ENCODE measurements at regions not wholly inside any gene's neighbourhood (a gene's known extent, or its start where the extent isn't known, plus 50 kb on each side); places are given as distances from the start of the nearest gene placed in this dataset.

DNA sequence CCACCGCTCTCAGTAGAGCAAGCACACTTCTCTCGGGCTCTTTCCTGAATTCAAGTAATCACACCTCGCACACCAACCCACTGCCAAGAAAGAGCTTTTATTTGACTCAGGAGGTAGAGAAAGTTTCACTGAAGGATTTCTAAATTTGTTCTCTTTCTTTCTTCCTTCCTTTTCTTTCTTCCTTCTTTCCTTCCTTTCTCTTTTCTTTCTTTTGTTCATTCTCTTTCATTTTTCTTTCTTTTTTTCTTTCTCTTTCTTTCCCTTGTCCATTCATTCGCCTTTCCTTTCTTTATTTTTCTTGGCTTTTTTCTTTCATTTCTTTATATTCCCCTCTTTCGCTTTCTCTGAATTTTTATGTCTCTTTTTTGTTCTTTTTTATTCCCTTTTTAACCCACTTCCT is 300.1 kb downstream of the ENC1 start:
- ATAC-seq = no peak
- Mint-ChIP-seq H3K4me1 (peaks cover 6% of the 10 kb centered on the region), H3K27me3 (peaks cover 21% of the 10 kb centered on the region), H3K27ac (no peak overlapping the region), H3K4me3 (no peak overlapping the region), H3K9me3 (no peaks in the 10 kb centered on the region), H3K36me3 (no peaks in the 10 kb centered on the region)

DNA sequence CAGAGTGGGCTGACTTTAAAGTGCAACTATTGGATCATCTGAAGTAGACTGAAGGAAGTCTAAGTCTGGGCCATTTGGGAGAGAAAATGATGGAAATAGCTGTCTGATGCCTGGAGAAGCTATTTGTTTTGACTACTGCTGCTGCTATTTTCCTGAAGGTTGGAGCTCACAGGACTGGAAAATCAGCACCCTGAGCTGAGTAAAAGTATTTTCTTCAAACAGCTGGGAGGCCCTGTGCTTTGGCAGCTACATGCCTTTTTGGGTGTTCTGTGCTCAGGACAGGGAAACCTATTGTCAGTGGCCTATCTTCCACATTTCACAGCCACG is 302.6 kb downstream of the ENC1 start:
- H3K4me3 Mint-ChIP-seq = no peak overlapping the region
- peaks cover 6% of the 10 kb centered on the region for H3K4me1 Mint-ChIP-seq
- H3K9me3 Mint-ChIP-seq = no peaks in the 10 kb centered on the region
- H3K27ac Mint-ChIP-seq = no peak overlapping the region
- H3K36me3 Mint-ChIP-seq = no peaks in the 10 kb centered on the region
- H3K27me3 Mint-ChIP-seq = peaks cover 41% of the 10 kb centered on the region
- ATAC-seq = no peak

DNA sequence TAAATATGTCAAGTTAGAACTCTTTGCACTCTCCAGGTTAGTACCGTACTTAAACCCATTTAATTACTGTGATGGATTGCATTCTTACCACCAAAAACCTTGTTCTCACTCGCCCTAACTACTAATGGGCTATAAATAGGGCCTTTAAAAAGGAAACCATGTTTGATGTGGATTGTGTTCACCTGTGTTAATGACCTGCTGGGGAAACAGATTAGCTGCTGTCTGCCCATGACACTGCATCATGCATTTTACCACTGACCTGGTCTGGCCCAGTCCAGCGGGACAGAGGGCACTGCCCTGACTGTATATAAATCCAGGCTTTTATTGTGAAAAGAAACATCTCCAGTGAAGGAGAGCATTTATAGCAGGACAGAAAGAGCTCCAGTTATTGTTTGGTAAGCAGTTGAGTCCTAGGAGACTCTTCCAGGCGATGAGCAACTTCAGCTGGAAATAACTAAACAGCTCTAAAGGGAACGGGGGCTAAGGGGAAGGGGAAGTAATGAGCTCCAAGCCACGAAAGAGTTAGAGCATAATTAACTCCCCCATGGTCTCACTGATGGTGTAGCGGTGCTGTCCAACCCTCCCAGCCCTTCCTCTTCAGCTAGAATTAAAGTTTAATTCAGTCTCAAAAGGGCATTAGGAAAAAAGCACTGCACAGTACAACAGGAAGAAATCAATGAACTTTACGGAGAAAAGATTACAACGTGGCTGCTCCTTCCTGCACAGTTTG is 303.1 kb downstream of the ENC1 start:
- peaks cover 6% of the 10 kb centered on the region for H3K4me1 Mint-ChIP-seq
- no peak overlapping the region for H3K27ac Mint-ChIP-seq
- ATAC-seq = no peak
- H3K9me3 Mint-ChIP-seq = no peaks in the 10 kb centered on the region
- H3K27me3 Mint-ChIP-seq = peaks cover 41% of the 10 kb centered on the region
- no peaks in the 10 kb centered on the region for H3K36me3 Mint-ChIP-seq
- no peak overlapping the region for H3K4me3 Mint-ChIP-seq

DNA sequence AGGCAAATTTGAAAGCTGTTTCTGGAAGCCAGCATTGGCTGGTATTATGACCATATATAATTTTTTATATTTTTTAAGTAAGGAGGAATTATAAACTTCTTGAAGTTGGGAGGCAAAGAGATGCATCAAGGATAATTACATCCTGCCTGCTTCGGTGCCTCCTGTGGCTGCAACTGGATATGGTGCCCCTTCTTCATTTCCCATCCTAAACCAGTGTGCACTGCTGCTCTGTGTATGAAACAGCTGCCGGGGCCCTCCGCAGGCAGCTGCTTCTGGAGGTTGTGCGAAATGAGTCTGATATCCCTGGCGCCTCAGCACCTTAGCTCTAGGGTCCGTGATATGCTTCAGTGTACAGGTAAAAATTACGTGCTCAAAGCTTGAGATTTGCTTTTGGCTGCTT is 304.2 kb downstream of the ENC1 start:
- no peak overlapping the region for H3K4me3 Mint-ChIP-seq
- H3K27ac Mint-ChIP-seq = no peak overlapping the region
- ATAC-seq = no peak
- H3K4me1 Mint-ChIP-seq = peaks cover 6% of the 10 kb centered on the region
- no peaks in the 10 kb centered on the region for H3K36me3 Mint-ChIP-seq
- H3K9me3 Mint-ChIP-seq = no peaks in the 10 kb centered on the region
- H3K27me3 Mint-ChIP-seq = peaks cover 41% of the 10 kb centered on the region

DNA sequence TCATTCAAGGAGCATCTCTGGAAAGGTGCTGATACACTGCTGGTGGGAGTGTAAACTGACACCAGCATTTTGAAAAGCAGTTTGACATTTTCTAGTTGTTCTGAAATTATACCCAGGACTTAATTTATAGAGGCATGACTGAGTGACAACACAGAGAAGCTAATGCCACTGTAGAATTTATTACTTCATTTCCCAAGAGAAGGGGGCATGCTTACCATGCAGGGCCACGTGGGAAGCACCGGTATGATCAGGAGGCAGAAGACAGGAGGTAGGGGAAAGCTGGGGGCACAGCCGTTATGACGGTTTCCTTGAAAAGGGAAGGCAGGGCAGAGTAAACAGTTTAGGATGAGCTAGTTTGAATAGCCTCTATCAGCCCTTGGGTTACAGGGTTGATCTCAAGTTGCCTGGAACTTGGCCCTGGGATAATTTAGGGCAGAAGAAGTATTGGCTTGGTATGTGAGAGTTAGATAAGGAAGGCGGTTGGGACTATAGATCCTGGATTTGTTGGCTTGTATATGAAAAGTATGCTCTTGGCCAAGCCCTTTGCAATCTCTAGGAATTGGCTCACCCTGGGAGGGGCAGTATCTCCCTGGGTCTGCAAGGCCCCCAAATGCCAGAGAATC is 305.7 kb downstream of the ENC1 start:
- Mint-ChIP-seq H3K4me3 (no peak overlapping the region), H3K27ac (no peak overlapping the region), H3K27me3 (peaks cover 28% of the 10 kb centered on the region), H3K9me3 (no peaks in the 10 kb centered on the region), H3K36me3 (no peaks in the 10 kb centered on the region), H3K4me1 (no peaks in the 10 kb centered on the region)
- ATAC-seq = no peak

DNA sequence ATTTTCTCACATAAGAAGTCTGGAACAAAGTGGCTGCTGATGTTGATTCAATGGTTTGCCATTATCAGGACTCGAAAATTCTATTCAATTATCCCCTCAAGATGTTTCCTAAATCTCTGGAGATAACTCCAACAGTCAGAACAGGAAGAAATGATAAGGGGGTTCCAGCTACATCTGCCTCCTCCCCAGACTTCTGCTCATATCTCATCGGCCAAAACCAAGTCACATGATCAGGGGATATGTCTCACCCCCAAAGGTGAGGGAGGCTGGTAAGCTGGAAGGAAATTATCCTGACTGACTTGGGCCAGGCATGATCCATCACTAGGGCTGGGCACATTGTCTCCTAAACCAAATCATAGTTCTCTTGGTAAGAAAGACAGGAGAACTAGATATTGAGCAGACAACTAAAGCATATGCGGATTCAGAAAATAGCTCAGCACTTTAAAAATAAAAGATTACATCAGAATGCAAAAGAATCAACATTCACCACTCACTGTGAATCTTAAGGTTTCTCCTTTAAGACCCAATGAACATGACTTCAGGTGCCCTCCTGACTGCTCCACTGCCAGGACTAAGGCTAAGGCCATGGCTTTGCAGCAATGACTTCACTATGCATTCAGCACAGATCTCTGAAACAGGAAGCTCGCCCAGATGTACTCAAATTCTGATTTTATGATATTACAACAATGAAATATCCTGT is 306.3 kb downstream of the ENC1 start:
- no peak for ATAC-seq
- Mint-ChIP-seq H3K27ac (no peak overlapping the region), H3K9me3 (no peaks in the 10 kb centered on the region), H3K36me3 (no peaks in the 10 kb centered on the region), H3K27me3 (peaks cover 23% of the 10 kb centered on the region), H3K4me1 (no peaks in the 10 kb centered on the region), H3K4me3 (no peak overlapping the region)

DNA sequence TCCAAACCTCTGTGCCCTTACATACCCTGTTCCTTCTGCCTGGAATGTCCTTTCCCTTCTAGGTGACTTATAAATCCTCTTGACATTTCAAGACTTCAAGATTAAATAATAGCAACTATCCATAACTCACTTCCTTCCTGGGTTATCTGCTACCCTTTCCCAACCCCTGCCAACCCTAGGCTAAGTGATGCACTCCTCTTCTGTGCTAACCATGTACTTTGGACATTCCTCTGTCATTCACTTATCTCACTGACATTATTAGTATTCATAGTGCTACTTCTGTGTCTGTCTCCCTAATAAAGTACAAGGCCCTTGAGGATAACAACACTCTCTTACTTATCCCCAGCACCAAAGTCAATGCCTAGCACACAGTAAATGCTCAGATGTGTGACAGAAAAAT is 307.1 kb downstream of the ENC1 start:
- H3K4me1 Mint-ChIP-seq = no peaks in the 10 kb centered on the region
- ATAC-seq = no peak
- no peak overlapping the region for H3K4me3 Mint-ChIP-seq
- no peaks in the 10 kb centered on the region for H3K36me3 Mint-ChIP-seq
- no peak overlapping the region for H3K27ac Mint-ChIP-seq
- no peaks in the 10 kb centered on the region for H3K9me3 Mint-ChIP-seq
- H3K27me3 Mint-ChIP-seq = peaks cover 23% of the 10 kb centered on the region

DNA sequence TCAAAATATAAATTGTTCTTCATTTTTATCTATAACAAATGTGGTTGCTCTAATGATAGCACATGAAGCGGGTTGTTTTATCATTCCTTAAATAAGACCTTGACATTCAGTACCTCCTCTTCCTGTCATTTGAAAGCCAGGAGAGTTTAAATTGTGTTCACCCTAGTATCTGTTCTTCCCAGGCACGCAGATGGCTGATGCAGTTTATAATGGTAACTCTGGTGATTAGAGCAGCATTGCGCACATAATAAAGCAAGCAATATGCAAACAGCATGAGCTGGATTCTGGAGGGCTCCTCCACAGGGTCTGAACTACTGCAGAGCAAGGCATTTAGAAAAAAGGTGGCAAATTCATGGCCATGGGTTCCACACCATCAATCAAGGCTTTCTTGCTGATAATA is 307.8 kb downstream of the ENC1 start:
- ATAC-seq = no peak
- Mint-ChIP-seq H3K27me3 (peaks cover 23% of the 10 kb centered on the region), H3K4me3 (no peak overlapping the region), H3K4me1 (no peaks in the 10 kb centered on the region), H3K36me3 (no peaks in the 10 kb centered on the region), H3K27ac (no peak overlapping the region), H3K9me3 (no peaks in the 10 kb centered on the region)

DNA sequence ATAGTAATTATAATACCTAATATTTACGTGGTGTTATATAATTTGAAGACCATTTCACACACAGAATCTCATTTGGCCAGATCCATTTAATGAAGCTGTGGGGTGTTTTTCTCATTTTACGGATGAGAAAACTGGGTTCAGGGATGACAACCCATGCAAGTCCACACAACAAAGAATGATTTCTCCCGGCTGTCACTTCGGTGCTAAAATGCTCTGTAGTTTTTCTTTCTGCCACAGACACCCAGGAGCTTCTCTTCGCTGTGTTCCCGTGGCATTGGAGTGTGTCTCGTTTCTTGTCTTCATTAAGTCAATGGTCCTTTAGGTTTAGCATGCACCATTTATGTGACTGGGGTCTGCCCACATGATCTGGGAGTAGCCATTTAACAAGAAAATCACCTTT is 308.5 kb downstream of the ENC1 start:
- Mint-ChIP-seq H3K27me3 (peaks cover 23% of the 10 kb centered on the region), H3K4me1 (peaks cover 5% of the 10 kb centered on the region), H3K4me3 (no peak overlapping the region), H3K27ac (no peak overlapping the region), H3K9me3 (no peaks in the 10 kb centered on the region), H3K36me3 (no peaks in the 10 kb centered on the region)
- no peak for ATAC-seq

DNA sequence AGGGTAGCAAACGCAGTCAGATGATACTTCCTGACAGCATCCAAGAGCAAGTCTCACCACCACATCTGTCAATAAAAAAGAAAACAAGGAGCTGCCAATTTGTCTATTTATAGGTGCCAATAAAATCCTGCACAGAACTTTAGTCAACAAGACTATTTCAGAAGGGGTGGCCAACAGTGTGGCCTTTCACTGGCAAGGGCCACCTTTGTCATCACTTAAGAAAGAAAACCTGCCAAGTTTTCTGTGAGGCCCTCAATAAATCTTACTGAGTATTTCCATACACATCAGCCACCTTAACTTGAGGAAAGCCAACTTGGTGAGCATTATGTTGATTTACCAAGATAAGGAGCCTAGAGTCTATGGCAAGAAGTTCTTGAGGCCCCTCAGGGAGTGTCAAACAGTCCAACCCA is 312.3 kb downstream of the ENC1 start:
- Mint-ChIP-seq H3K4me1 (peaks cover 12% of the 10 kb centered on the region), H3K27me3 (peaks cover under 1% of the 10 kb centered on the region), H3K36me3 (no peaks in the 10 kb centered on the region), H3K4me3 (no peak overlapping the region), H3K9me3 (no peaks in the 10 kb centered on the region), H3K27ac (no peak overlapping the region)
- ATAC-seq = no peak

DNA sequence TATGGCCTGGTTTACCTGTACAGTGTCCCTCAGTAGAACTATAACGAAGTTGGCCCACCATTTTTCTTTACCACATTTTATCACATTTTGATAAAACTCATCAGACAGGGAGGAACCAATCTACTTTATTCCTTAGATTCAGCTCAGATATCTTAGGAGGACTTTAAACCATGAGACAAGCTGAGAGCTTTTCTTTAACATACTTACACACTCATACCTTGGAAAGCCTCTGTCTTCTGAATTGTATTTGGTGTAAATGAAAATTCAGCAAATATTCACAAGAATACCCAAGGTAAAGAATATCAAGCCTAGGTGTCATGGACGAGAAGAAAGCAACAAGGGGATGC is 313.2 kb downstream of the ENC1 start:
- Mint-ChIP-seq H3K27me3 (no peaks in the 10 kb centered on the region), H3K36me3 (no peaks in the 10 kb centered on the region), H3K9me3 (no peaks in the 10 kb centered on the region), H3K27ac (no peak overlapping the region), H3K4me1 (peaks cover 12% of the 10 kb centered on the region), H3K4me3 (no peak overlapping the region)
- ATAC-seq = no peak

DNA sequence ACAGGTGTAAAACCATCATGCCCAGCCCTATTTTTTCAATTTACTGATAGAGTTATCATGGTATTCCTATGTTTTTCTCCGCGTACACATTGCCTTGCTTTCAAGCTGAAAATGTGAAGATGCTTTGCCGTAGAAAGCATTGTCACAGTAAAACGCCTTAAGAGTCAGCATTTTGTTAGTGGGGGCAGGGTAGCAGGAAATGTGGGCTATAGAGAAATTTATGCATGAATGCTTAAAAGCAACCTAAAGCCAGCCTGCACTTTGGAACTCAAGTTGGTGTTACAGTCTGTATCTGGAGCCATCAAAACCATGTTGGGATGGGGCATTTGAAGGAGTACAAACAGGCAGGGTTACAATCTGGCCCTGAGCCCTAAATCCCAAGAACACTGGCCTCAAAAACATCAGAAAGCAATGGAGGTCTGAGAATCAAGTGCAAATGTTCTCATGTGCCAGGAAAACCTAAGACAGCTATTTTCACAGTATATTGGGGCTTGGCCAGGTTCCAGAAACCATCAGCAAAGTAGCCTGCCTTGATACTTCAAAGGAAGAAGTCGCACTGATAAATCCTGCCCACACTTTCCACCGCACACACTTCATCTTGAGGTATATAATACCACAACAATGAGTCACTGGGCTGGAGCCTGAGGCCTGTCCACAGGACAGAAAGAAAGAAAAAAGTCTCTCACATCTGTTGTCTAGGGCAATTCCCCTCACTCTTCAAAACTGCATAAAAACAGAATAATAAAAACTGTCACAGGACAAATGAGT is 313.8 kb downstream of the ENC1 start:
- Mint-ChIP-seq H3K36me3 (no peaks in the 10 kb centered on the region), H3K27me3 (no peaks in the 10 kb centered on the region), H3K27ac (no peak overlapping the region), H3K9me3 (no peaks in the 10 kb centered on the region), H3K4me1 (peaks cover 12% of the 10 kb centered on the region), H3K4me3 (no peak overlapping the region)
- ATAC-seq = peak; percentile 85

DNA sequence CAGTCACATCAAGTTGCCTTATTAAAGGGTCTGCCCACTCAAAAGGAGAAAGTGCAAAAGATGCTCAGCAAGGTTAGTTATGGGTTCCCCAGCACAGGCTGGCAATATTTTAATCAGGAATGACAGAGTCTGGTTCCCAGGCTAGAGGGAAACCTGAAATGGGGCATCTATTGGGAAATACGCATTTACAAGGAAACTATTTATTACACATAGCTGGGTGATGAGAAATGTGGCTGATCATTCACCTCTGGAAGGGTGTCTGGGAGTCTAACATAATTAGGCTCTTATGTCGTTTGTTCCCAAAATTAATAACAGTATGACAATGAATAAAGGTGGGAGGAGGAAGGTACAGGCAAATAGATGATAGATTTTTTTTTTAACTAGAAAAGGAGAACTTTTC is 314.7 kb downstream of the ENC1 start:
- no peak for ATAC-seq
- Mint-ChIP-seq H3K4me3 (no peak overlapping the region), H3K4me1 (peaks cover 12% of the 10 kb centered on the region), H3K9me3 (no peaks in the 10 kb centered on the region), H3K36me3 (no peaks in the 10 kb centered on the region), H3K27ac (no peak overlapping the region), H3K27me3 (no peaks in the 10 kb centered on the region)

DNA sequence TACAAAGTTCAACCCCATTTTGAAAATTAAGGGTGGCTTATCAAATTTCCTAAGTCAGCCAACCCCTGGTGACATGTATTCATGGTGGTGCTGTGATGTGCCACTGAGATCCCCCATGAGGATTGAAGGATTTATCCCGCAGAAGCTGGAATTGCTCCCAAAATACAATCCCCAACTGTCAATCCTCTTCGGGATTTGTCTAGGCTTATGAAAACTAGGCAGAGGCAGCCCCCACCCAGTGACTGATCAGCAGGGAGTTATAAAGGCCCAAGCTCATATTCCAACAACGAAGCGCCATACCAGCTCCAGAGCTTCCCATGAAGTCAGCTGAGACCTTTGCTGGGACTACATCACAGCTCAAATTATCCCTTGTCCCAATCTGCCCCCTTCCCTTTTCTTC is 316.0 kb downstream of the ENC1 start:
- no peaks in the 10 kb centered on the region for H3K27me3 Mint-ChIP-seq
- no peak for ATAC-seq

DNA sequence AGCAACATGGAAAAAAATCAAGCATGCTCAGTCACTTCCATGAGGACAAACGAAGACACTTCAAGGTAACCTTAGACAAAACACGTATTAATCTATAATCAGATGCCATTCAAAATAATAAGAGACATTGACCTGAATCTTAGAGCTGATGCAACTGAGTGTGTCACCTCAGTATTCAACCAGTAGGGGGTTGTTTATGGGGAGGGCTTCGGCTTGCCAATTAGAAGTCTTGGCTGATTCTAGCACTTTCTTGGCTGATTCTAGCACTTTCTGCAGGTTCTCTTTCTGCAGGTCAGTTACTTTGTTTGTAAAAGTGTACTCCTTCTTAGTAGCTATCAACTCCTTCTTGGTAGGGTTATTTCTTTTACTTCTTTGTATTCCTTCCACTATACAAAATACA is 317.6 kb downstream of the ENC1 start:
- peaks cover 12% of the 10 kb centered on the region for H3K4me1 Mint-ChIP-seq
- H3K4me3 Mint-ChIP-seq = no peak overlapping the region
- no peak for ATAC-seq

More for the DNA sequence above, 316.0 kb downstream of the ENC1 start:
- Mint-ChIP-seq H3K36me3 (no peaks in the 10 kb centered on the region), H3K4me1 (peaks cover 12% of the 10 kb centered on the region), H3K9me3 (no peaks in the 10 kb centered on the region), H3K27ac (no peak overlapping the region), H3K4me3 (no peak overlapping the region)

More for the DNA sequence above, 317.6 kb downstream of the ENC1 start:
- H3K36me3 Mint-ChIP-seq = no peaks in the 10 kb centered on the region
- H3K9me3 Mint-ChIP-seq = peaks cover 2% of the 10 kb centered on the region
- H3K27me3 Mint-ChIP-seq = no peaks in the 10 kb centered on the region
- H3K27ac Mint-ChIP-seq = no peak overlapping the region

All from stimulated activated memory B cell treated with anti-CD40 and anti-IgM and Interleukin-4, amounts not matched to agents 10 μg/mL and 1 μg/mL and 100 μg/mL, for 72 hours (primary cell).